NCI-H460 (cell line): ENCODE measurements at regions not wholly inside any gene's neighbourhood (a gene's known extent, or its start where the extent isn't known, plus 50 kb on each side); places are given as distances from the start of the nearest gene placed in this dataset.

Source experiments
- DNase-seq: peaks from one replicate; pipeline ENCODE4 v3.0.0-alpha.2; 2016; ENCODE audit warnings: low read depth; ENCODE audit errors: extremely low read depth

DNA sequence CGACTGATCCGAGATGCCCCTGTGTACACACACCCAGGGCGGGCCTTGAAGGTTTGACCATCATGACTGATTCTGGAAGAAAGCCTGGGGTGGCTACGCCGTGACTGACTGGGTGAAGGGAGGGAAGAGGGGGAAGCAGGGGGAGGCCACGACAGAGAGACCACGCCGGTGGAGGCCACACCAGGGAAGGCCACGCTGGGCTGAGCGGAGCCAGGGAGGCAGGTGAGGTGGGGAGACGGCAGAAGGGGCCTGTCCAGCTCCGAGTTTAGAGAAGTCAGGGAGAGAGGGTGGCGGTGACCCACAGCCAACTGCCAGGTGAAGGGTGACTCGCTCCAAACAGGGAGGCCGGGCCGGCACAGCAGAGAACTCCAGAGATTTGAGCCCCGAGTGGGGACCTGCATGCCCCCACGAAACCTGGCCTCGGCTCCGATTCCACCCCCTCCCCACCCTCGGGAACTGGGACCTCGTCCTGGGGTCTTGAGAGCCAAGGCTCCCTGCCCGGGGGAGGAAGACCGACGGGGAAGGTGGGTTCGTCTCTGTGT is 102.6 kb downstream of the PTPRS start:
- no peak for DNase-seq

DNA sequence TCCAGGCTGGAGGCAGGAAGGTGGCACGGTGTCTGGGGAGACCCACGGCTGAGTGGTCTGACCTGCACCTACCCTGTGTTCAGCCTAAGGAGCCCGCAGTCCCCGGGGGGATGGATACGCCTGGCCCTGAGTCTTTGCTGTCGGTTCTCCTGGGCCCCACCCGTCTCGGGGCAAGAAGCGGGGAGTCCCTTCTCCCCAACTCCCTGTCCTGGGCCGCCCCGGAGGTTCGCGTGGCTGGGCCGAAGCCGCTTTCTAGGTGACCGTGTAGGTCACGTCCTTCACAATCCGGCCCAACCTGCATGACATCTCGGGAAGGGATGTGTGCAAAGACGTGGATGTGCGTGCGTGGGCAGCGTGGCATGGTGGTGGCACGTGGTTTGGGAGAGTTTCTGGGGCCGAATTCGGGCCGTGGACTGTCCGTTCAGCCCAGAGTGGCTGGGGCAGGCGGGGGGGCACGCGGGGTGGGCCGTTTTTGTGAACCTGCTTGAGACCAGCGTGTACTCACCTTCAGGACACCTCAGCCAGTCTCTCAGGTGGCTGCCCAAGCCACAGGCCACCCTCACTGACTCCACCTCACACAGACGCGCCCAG is 103.3 kb downstream of the PTPRS start:
- no peak for DNase-seq

DNA sequence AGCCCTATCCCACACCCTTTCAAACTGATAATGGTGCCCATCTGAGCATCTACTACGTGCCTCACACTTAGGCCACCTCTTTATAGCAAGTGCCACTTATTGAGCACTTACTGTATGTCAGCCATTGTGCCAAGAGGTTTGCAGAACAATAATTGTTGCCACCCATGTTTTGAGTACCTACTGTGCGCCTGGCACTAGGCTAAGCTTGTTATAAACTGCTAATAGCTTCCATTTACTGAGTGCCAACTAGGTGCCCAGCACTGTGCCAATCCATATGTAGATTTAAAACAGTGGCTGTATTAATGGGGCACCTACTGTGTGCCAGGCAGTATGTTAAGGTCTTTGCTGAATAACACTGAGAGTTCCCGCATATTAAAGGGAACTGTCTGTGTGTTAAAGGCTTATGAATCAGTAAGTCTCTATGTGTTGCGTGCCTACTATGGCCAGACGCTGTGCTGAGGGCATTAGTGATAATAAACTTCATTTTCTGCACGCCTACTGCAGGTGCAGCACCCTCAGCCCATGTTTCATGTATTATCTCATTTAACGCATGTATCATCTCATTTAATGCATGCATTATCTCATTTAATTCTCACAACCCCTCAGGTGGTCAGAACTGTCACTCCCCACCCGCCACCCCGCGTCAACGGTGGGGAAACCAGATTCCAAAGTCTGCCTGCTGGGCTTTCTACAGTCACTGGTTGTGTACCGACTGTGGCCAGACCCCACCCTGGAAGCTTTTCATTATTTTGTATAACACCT is 105.0 kb downstream of the PTPRS start:
- DNase-seq: no peak

- no peak for DNase-seq
These were observed 106.2 kb downstream of the PTPRS start for GRCh38 chr19:5234412-5234811.

DNA sequence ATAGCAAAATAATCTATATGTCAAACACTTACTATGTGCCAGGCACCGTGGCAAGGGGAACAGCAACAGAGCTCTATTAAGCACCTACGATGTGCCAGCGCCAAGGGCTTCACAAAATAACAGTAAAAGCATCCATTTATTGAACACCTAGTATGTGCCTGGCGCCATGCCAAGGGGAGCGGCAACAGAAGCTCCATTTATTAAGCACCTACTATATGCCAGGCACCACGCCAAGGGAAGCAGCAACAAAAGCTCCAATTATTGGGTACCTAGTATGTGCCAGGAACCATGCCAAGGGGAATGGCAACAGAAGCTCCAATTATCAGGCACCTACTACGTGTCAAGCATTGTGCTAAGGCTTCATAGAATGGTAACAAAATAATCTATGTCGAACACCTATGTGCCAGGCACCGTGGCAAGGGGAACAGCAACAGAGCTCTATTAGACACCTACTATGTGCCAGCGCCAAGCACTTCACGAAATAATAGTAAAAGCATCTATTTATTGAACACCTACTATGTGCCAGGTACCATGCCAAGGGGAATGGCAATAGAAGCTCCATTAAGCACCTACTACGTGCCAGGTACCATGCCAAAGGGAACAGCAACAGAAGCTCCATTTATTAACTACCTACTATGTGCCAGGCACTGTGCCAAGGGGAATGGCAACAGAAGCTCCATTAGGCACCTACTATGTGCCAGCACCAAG is 107.7 kb downstream of the PTPRS start:
- no peak for DNase-seq

GRCh38 chr19:5231857-5232678 is 108.5 kb downstream of the PTPRS start:
- DNase-seq: no peak

DNA sequence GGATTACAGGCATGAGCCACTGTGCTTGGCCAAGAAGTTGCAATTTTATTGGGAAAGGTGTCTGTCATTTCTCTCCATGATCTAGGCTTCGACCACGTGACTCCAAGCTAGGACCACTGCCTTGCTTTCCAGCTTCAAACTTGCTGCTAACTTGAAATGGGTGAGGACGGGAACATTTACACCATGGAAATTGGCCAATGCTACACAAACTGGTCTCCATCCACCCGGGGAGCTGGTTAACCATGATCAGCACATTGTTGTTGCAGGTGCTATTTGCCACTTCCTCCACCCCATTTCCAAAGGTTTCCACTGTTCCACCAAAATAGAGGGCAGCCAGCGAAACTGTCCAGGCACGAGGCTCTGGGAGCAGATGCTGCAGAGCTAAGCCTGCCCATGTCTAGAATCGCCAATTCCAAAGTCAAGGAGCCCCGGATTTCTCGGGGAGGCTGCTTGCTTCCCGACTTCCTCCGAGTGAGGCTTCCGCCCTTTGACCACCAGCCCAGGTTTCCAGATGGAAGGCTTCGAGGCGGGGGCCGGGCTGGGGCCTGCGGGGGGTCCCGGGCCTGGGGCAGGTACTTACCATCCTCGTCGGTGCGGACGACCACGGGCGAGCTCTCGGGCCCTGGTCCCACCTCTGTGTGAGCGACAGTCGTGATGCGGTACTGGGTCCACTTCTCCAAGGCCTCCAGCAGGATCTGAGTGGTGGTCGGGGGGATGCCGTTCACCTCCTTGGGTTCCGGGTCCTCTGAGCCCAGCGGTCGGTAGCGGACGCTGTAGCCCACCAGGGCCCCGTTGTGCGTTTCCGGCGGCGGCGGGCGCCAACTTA is 109.7 kb downstream of the PTPRS start:
- no peak for DNase-seq

- no peak for DNase-seq
These were observed 110.8 kb downstream of the PTPRS start for GRCh38 chr19:5229778-5230335.

DNA sequence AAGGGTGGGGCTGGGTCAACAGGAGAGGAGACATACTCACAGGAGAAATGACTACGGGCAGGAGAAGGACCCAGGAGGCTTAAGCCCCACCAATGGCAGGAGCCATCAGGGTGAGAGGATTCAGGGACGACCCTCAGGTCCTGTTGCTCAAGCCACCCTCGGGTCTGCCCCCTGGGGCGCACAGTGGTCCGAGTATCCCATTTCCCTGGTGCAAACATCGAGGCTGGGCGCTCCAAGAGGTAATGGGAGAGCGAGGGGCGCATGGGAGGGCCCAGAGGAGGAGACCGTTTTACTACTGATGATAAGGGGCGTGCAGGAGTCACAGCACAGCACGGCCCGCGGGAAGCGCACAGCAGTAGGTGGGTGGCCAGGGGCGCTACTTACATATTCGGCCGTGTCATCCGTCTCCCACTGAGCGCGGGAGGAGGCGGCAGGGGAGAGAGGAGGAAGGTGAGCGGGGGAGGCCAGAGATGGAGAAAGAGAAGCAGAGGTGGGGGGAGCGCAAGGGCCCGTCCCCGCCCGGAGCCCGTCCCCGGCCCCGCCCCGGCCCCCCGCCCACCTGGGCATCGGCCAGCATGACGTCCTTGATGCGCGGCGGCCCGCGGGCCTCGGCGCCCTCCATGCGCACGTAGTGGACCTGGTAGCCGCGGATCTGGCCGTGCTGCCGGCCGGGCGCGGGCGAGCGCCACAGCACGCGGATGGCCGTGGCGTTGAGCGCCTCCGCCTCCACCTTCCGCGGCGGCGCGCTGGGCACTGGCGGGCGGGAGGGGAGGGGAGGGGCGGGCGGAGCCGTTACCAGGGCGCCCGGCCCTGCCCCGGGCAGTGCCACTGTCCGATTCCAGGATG is 111.5 kb downstream of the PTPRS start:
- DNase-seq: peak; percentile 25

DNA sequence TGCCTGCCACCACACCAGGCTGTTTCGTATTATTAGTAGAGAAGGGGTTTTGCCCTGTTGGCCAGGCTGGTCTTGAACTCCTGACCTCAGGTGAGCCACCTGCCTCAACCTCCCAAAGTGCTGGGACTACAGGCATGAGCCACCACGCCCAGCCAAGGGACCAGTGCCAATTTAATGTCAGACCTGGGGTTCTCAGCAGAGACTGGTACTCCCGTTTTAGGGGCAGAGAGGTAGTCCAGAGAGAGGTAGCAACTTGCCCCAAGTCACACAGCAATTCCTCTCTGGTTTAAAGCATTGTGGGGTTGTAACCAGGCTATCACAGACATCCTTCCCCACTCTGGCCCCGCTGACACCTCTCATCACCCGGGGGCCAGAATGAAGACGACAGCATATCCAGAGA is 112.1 kb downstream of the PTPRS start:
- no peak for DNase-seq

DNA sequence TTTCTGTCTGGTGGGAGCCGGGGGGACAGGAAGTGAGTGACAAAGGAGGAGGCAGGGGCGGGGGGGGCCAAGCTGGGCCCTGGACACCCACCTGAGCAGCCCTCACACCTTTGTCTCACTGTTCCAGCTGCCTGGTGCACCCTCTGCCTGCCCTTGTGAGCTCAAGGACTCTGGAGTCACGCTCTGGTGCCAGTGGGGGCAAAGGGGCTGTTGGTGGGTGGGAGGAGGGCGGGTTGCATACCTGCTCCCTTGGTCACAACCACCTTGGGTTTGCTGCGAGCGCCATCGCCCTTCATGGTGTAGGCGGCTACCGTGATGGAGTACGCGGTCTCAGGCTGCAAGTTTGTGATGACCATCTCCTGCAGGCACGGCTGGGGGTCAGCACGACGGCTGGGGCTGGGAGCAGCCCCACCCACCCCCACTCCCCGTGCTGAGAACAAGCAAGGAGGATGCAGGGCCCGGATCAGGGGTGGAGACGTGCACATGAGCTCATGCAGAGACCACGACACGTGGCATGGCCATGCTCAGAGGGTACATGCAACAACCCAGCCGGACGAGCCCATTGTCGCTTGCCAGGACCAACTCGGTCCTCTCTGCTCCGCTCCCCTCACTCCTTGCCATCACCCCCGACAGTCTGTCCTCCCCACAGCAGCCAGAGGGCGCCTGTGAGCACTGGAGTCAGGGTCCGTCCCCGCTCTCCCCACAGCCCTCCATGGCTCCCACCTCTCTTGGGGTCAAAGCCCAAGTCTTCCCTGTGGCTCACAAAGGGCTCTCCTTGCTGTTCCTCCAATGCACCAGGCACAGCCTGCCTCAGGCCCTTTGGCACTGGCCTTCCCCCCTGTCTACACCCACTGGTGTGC is 114.9 kb downstream of the PTPRS start:
- no peak for DNase-seq

- no peak for DNase-seq
These were observed 116.1 kb downstream of the PTPRS start for GRCh38 chr19:5224480-5224879.

DNA sequence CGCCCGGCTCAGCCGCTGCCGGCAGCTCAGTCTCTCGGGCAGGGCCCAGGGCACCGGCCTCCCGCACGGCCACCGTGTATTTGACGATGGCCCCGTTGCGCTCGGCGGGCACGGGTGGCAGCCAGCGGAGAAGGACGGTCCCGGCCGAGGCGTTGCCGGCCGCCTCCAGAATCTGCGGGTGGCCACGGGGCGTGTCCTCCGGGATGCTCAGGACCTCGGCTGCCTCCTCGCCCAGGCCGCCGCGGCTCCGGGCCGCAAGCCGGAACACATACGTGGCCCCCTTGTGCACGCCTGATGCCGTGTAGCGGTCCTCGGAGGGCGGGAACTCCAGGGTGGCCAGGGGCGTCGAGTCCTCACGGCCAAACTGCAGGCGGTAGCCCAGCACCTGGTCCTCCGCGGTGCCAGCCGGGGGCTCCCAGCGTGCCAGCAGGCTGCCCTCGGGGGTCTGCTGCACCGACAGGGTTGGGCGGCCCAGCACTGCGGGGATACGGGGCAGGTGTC is 117.7 kb downstream of the PTPRS start:
- no peak for DNase-seq

GRCh38 chr19:5222178-5222577 is 118.4 kb downstream of the PTPRS start:
- DNase-seq: no peak

DNA sequence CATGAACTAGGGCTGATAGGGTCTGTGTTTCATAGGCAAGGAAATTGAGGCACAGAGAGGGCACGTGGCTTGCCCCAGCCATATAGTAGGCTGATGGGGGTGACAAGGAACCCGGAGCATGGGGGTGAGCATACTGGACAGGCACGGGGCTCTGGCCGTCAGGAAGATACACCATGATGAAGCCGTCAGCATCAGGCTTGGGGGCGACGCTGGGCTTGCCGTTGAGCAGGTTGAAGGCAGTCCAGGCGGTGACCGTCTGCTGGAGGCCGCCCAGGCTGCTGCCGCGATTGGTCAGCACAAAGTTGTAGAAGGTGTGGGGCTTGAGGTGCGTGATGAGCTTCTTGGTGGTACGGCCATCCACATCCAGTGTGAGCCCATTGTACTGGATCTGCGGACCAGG is 119.7 kb downstream of the PTPRS start:
- DNase-seq: no peak

DNA sequence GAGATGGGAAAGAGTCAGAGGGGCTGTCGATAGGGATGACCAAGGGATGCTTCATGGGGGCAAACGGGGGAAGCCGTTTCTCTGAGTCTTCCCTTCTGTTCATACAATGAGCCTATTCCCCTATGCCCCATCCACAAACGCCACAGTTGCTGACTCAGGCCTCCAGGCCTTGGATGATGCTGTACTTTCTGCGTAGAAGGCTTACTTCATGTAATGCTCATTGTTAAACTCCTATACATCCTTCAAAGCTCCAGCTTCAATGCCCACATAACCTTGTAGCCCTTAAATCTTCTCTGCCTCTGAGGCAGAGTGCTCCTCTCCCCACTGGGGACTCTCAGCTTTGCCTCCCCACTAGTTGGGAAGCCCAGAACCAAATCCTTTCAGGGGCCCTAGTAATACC is 120.3 kb downstream of the PTPRS start:
- DNase-seq: no peak

DNA sequence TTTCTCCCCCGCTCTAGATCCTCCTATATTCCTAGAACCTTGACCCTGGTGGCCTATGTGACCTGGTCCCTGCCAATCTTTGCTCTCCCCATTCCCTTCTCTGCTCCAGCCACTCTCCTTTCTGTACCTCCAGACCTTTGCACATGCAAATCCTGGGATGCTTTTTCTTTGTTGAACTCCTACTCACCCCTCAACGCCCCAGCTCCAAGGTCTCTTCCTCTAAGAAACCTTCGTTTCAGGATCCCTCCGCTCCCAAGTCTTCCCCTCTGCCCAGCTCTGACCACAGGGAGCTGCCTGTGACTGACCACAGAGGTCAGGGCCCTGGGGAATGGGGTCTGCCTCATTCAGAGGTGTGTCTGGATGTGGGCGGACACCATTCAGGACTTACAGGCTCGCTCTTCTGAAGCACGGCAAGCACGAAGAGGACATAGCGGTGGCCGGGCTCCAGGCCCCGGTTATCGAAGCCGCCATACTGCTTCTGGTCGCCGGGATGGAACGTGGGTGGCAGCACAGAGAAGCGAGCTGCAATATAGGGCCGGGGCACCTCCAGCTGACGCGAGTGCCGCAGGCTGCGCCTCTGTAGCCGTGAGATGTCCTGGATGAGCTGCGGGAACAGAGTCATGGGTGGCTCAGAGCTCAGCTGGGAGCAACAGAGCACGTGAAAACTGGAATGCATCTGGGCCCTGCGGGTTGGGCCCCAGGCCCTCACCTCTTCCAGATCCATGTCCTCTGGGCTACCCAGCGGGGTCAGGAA is 120.9 kb downstream of the PTPRS start:
- no peak for DNase-seq
